HepG2 (cell line): ENCODE measurements at regions not wholly inside any gene's neighbourhood (a gene's known extent, or its start where the extent isn't known, plus 50 kb on each side); places are given as distances from the start of the nearest gene placed in this dataset.

Source experiments
- CTCF ChIP-seq: sonication (generic); formaldehyde crosslinking; IDR thresholded peaks from 2 replicates; pipeline ENCODE4 v1.5.0; 2020; ENCODE audit warnings: mild to moderate bottlenecking, missing genetic modification reagents, moderate library complexity
- ELF4 ChIP-seq: sonication (generic); formaldehyde crosslinking; IDR thresholded peaks from 2 replicates; pipeline ENCODE4 v1.5.0; 2020; ENCODE audit warnings: missing genetic modification reagents, mild to moderate bottlenecking, moderate library complexity, borderline replicate concordance
- HBP1 ChIP-seq: IDR thresholded peaks from 2 replicates; pipeline ENCODE4 v1.6.1; 2016; ENCODE audit warnings: low read depth, control low read depth
- HMG20A ChIP-seq: IDR thresholded peaks from 2 replicates; pipeline ENCODE4 v1.6.1; 2016; ENCODE audit warnings: borderline replicate concordance
- HOXA7 ChIP-seq: sonication (generic); formaldehyde crosslinking; IDR thresholded peaks from 2 replicates; pipeline ENCODE4 v1.8.1; 2022; ENCODE audit warnings: mild to moderate bottlenecking, missing genetic modification reagents, moderate library complexity
- SIN3A ChIP-seq: IDR thresholded peaks from 2 replicates; pipeline ENCODE4 v1.6.1; 2011; ENCODE audit warnings: low read depth, mild to moderate bottlenecking, control low read depth, low read length, borderline replicate concordance
- SUZ12 ChIP-seq: fragments of 150-350 bp; IDR thresholded peaks from 2 replicates; pipeline ENCODE4 v1.6.1; 2014; ENCODE audit warnings: low read depth, low read length
- THAP9 ChIP-seq: sonication (generic); formaldehyde crosslinking; IDR thresholded peaks from 2 replicates; pipeline ENCODE4; 2020; ENCODE audit warnings: missing genetic modification reagents, mild to moderate bottlenecking, borderline replicate concordance
- ZNF121 ChIP-seq: sonication (generic); formaldehyde crosslinking; IDR thresholded peaks from 2 replicates; pipeline ENCODE4 v1.5.0; 2020; ENCODE audit warnings: mild to moderate bottlenecking, missing genetic modification reagents
- TF ChIP-seq, protein P1 (sequence below): sonication (generic); formaldehyde crosslinking; IDR thresholded peaks from 2 replicates; pipeline ENCODE4 v1.4.0; 2020; ENCODE audit warnings: missing genetic modification reagents

DNA sequence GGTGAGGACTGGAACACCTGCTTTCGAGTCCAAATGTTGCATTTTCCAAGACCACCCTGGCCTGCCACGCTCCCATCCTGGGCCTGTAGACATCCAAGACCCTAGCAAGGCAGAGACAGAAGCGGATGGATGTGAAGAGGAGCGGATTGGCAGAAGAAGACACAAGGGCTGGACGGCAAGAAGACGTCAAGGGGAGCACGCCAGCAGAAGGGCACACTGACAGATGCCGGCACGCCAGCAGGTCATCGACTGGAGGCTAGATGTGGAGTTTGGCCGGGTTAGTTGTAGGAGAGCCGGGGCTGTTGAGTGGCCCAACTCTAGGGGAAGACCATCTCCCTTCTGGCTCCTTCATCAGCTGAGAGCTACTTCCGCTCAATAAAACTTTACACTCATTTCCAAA is 251.6 kb downstream of the ZWINT start:
- TF ChIP-seq SIN3A (no peak), CTCF (CRISPR knock-in tag) (no peak), THAP9 (CRISPR knock-in tag) (no peak), ELF4 (CRISPR knock-in tag) (no peak), HBP1 (CRISPR knock-in tag) (no peak), HMG20A (CRISPR knock-in tag) (no peak), ZNF121 (CRISPR knock-in tag) (no peak), HOXA7 (CRISPR knock-in tag) (no peak), SUZ12 (no peak)
- TF ChIP-seq, protein P1, sequence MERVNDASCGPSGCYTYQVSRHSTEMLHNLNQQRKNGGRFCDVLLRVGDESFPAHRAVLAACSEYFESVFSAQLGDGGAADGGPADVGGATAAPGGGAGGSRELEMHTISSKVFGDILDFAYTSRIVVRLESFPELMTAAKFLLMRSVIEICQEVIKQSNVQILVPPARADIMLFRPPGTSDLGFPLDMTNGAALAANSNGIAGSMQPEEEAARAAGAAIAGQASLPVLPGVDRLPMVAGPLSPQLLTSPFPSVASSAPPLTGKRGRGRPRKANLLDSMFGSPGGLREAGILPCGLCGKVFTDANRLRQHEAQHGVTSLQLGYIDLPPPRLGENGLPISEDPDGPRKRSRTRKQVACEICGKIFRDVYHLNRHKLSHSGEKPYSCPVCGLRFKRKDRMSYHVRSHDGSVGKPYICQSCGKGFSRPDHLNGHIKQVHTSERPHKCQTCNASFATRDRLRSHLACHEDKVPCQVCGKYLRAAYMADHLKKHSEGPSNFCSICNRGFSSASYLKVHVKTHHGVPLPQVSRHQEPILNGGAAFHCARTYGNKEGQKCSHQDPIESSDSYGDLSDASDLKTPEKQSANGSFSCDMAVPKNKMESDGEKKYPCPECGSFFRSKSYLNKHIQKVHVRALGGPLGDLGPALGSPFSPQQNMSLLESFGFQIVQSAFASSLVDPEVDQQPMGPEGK (CRISPR knock-in tag): no peak
